GM12865 (cell line): ENCODE measurements at regions not wholly inside any gene's neighbourhood (a gene's known extent, or its start where the extent isn't known, plus 50 kb on each side); places are given as distances from the start of the nearest gene placed in this dataset.

Experiments
- DNase-seq: peaks from one replicate; pipeline ENCODE4 v3.0.0; 2010; ENCODE audit warnings: low read depth
- H3K4me3 ChIP-seq: 2 replicates; pipeline ENCODE4 v1.5.1; 2011; ENCODE audit warnings: mild to moderate bottlenecking, low read depth, low read length, control low read depth
- TF ChIP-seq, protein P1 (sequence below): IDR thresholded peaks from 2 replicates; pipeline ENCODE4 v1.5.1; 2011; ENCODE audit warnings: low read length, control low read depth, low read depth, inconsistent platforms; ENCODE audit not compliant: insufficient read depth; ENCODE audit errors: missing control alignments

- H3K4me3 ChIP-seq = no peak overlapping the region
- TF ChIP-seq, protein P1, sequence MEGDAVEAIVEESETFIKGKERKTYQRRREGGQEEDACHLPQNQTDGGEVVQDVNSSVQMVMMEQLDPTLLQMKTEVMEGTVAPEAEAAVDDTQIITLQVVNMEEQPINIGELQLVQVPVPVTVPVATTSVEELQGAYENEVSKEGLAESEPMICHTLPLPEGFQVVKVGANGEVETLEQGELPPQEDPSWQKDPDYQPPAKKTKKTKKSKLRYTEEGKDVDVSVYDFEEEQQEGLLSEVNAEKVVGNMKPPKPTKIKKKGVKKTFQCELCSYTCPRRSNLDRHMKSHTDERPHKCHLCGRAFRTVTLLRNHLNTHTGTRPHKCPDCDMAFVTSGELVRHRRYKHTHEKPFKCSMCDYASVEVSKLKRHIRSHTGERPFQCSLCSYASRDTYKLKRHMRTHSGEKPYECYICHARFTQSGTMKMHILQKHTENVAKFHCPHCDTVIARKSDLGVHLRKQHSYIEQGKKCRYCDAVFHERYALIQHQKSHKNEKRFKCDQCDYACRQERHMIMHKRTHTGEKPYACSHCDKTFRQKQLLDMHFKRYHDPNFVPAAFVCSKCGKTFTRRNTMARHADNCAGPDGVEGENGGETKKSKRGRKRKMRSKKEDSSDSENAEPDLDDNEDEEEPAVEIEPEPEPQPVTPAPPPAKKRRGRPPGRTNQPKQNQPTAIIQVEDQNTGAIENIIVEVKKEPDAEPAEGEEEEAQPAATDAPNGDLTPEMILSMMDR = no peak
- DNase-seq = no peak
These were observed 263.5 kb upstream of the HDAC4 start for GRCh38 chr2:239664216-239664810.

DNA sequence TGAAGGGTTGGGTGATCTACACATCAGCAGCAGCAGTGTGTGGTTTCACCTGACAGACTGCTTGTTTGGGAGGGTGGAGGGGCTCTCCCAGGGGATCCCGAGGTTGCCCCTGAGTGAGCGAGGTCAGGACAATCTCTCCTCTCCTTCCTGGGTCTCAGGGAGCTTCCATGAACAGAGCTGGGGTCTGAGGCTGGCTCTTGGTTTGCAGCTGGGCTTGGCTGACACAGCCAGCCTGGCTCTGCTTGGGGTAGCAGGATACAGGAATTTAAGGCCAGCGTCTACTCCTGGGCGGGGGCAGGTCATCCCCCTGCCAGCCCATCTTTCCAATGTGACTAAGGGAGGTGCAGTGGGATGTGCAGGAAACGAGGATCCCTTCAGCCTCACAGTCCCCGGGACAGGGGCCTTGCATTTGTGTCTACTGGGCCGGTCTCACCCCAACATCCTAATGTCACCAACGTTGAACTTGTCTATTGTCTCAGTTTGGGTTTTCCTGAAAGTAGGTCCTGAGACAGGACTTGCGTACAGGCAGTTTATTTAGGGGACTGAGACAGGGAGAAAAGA, 262.6 kb upstream of the HDAC4 start:
- no peak for DNase-seq
- H3K4me3 ChIP-seq = no peak overlapping the region
- TF ChIP-seq, protein P1 = no peak

DNA sequence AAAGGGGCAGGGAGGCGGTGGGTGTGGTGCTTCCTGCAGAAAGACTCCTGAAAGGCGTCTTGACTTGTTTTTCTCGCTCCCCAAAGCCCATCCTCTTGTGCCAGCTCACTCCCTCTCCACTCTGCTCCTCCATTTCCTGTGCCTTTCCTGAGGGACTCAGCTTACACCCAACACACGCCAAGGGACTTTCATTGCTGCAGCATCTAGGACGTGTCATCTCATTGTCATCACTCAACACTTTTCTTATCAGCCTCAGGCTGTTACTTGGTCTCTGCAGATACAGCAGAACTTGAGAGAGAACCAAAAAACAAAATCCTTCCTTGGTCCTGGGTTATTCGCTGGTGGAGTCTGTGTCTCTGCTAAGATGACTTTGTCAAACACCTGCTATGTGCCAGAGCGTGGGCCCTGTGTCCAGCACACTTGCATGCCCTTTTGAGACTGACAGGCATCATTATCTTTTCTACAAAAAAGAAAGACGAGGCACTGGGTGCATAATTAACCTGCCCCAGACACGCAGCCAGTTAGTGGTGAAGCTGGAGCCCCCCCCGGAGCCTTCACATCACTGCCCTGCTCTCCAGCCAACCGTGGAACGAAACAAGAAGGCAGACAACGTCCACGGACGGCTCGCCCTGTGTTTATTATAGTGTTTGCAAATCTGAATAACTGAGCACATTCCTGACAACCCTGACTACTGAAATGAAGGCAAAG, 261.7 kb upstream of the HDAC4 start:
- no peak overlapping the region for H3K4me3 ChIP-seq
- no peak for DNase-seq
- TF ChIP-seq, protein P1 = no peak

- no peak overlapping the region for H3K4me3 ChIP-seq
- TF ChIP-seq, protein P1 = no peak
- no peak for DNase-seq
These were observed 260.8 kb upstream of the HDAC4 start for GRCh38 chr2:239661334-239662312.

GRCh38 chr2:239660390-239661230, 259.8 kb upstream of the HDAC4 start:
- no peak overlapping the region for H3K4me3 ChIP-seq
- TF ChIP-seq, protein P1 = no peak
- DNase-seq = no peak

- no peak overlapping the region for H3K4me3 ChIP-seq
- TF ChIP-seq, protein P1 = no peak
- no peak for DNase-seq
These were observed 257.2 kb upstream of the HDAC4 start for GRCh38 chr2:239657992-239658391.
